GM12865 (cell line): ENCODE measurements at regions not wholly inside any gene's neighbourhood (a gene's known extent, or its start where the extent isn't known, plus 50 kb on each side); places are given as distances from the start of the nearest gene placed in this dataset.

ENCODE experiments used
- DNase-seq: peaks from one replicate; pipeline ENCODE4 v3.0.0; 2010; ENCODE audit warnings: low read depth
- H3K4me3 ChIP-seq: 2 replicates; pipeline ENCODE4 v1.5.1; 2011; ENCODE audit warnings: mild to moderate bottlenecking, low read depth, low read length, control low read depth
- CTCF ChIP-seq: IDR thresholded peaks from 2 replicates; pipeline ENCODE4 v1.5.1; 2011; ENCODE audit warnings: low read length, control low read depth, low read depth, inconsistent platforms; ENCODE audit not compliant: insufficient read depth; ENCODE audit errors: missing control alignments

GRCh38 chr7:148481971-148482626 lies 108.5 kb upstream of the C7orf33 start:
- H3K4me3 ChIP-seq, result no peak overlapping the region
- TF ChIP-seq CTCF, result no peak
- no peak for DNase-seq

DNA sequence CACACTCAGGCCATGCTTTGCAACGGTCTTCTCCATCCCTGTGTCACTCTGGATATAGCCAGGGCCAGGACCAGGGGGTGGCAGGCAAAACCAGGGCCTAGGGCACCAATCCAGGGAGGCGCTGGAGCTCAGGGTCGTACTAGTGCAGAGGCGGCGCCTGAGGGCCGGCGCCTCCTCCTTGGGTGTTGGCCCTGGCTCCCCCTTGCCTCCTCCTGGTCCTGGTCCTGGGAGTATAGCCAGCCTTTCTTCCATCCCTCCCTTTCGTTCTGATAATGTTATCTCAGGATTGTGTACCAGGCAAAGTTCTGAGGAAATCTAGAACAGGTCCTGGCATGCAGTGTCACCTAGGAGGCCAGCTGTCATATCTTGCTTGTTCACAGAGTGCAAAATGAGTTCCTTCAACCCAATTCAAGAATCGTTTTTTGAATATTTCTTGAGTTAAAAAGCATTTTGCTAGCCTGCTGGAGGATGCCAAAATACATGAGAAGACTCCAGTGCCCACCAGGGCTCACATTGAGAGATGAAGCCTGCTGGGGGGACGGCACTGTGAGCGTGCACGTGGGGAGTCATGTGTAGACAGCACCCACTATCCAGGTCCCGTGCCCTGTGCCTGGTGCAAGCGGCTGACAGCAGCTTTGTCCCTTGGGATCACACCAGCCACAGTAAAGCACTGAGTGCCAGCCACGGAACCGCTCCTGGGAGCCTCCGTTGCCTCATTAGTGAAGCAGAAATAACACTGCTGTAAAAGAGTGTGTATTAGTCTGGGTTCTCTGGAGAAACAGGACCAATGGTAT lies 106.9 kb upstream of the C7orf33 start:
- no peak for TF ChIP-seq CTCF
- H3K4me3 ChIP-seq, result no peak overlapping the region
- DNase-seq, result no peak

- no peak for DNase-seq
- no peak overlapping the region for H3K4me3 ChIP-seq
- no peak for TF ChIP-seq CTCF
These were observed 106.1 kb upstream of the C7orf33 start for GRCh38 chr7:148484486-148484885.

- no peak overlapping the region for H3K4me3 ChIP-seq
- no peak for DNase-seq
- TF ChIP-seq CTCF, result no peak
These were observed 104.9 kb upstream of the C7orf33 start for GRCh38 chr7:148485618-148486017.

GRCh38 chr7:148486937-148487336 lies 103.6 kb upstream of the C7orf33 start:
- no peak overlapping the region for H3K4me3 ChIP-seq
- DNase-seq, result no peak
- TF ChIP-seq CTCF, result no peak

DNA sequence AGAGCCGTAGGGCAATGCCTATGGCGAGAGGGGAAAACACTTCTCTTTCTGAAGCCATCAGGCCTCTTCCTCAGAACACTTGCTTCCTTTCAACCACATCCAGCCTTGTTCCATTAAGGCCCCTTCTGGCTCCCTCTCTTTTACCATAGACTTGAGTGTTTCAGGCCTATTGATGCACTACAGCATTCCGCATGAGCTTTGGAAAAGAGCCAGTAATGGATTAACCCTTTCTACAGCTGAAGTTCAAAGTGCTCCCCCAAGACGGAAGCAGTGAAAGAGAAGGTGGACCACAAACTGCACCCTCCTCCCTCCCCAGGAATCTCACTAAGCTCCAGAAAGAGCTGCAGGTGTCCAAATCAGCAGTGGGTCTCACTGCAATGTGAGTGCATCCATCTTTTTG lies 102.7 kb upstream of the C7orf33 start:
- no peak overlapping the region for H3K4me3 ChIP-seq
- TF ChIP-seq CTCF, result no peak

More for the DNA sequence above, 102.7 kb upstream of the C7orf33 start:
- DNase-seq, result no peak
